ENCODE measurements at regions not wholly inside any gene's neighbourhood (a gene's known extent, or its start where the extent isn't known, plus 50 kb on each side); places are given as distances from the start of the nearest gene placed in this dataset.

DNA sequence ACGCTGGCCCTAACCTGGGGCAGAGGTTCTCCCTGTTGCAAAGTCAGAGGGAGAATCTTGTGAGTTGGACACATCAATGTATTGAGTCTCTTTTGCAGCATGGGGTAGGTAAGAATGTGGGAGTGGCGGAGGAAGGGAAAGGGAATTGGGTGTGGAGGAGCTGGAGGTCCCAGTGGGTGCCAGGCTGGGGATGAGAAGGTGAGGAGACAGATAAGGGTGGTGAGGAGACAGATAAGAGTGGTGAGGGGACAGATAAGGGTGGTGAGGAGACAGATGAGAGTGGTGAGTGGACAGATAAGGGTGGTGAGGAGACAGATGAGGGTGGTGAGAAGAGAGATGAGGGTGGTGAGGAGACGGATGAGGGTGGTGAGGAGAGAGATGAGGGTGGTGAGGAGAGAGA is 72.9 kb upstream of the SFSWAP start:
- CTCF ChIA-PET, result no interaction called here
- POLR2A ChIA-PET, result no interaction called here
- no peaks in the 10 kb centered on the region for H3K36me3 ChIP-seq (ENCODE audit: control insufficient read depth, insufficient read depth, low read length)
- no peak for TF ChIP-seq CTCF (IDR thresholded peaks at IDR 0.05; ENCODE audit: insufficient read depth, low read depth, low read length)
- H3K27me3 ChIP-seq (ENCODE audit: control insufficient read depth, insufficient read depth, low read length), result no peaks in the 10 kb centered on the region
- H3K4me3 ChIP-seq (ENCODE audit: low read depth, low read length), result no peak overlapping the region
- DNase-seq (ENCODE audit: low read depth), result no peak

DNA sequence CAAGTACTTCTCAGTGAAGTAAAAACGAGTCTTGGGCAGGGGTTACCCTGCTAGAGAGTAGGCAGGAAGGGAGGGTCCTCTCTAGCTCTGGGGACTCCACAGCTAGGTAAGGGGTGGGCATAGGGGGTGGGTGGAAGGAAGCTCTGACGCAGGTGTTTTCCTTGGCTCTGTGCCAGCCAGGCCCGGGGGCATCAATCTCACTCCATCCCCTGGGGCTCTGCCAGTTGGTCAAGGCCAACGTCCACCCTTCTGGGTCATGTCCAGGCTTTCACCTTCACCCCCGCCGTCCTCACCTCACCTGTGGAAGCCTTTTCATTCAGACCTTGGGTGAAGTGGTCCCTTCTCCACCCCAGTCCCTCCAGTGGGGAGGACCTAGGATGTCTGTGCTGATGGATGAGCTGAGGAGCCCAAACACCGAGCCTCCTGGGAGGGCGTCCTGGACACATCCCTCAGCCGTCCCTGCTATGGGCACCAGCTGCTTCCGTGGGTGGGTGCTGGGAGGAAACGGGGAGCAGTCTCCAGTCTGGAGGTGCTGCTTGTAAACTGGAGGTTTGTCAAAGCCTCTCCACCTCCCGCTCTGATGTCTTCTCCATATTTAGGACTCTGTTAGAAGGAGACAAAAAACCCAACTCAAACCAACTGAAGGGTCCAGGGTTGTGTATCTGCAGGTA is 71.5 kb upstream of the SFSWAP start:
- H3K4me3 ChIP-seq (ENCODE audit: low read depth, low read length), result no peak overlapping the region
- no peaks in the 10 kb centered on the region for H3K27me3 ChIP-seq (ENCODE audit: control insufficient read depth, insufficient read depth, low read length)
- DNase-seq (ENCODE audit: low read depth), result no peak
- ChIA-PET CTCF (no interaction called here), POLR2A (no interaction called here)
- no peaks in the 10 kb centered on the region for H3K36me3 ChIP-seq (ENCODE audit: control insufficient read depth, insufficient read depth, low read length)
- no peak for TF ChIP-seq CTCF (IDR thresholded peaks at IDR 0.05; ENCODE audit: insufficient read depth, low read depth, low read length)

GRCh38 chr12:131640525-131640924 is 70.4 kb upstream of the SFSWAP start:
- no peak for DNase-seq (ENCODE audit: low read depth)
- ChIA-PET CTCF (interaction anchor here (1.0 kb wide), 1 partner anchor 31 kb away, joined by 3 read pairs; no protein-coding TSS in a partner anchor), POLR2A (no interaction called here)

DNA sequence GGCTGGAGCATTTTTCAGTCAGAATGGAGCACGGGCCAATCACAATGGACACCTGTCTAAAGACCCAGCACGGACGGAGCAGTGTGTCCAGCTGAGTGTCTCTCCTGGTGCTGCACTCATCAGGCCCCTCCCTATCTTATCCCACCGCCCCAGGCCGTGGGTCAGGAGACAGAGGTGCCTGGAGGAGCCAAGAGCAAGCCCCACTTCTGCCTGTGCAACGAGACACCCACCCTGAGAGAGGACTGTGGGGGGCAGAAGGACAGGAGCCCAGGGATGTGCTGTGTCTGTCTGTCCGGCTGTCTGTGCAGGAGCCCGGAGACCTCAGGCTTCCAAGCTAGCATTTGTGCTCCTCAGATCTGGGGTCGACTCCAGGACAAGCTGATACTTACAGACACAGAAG is 69.6 kb upstream of the SFSWAP start:
- CTCF ChIA-PET, result no interaction called here
- no peak for DNase-seq (ENCODE audit: low read depth)
- Histone ChIP-seq H3K36me3 (ENCODE audit: control insufficient read depth, insufficient read depth, low read length) (no peaks in the 10 kb centered on the region), H3K4me3 (ENCODE audit: low read depth, low read length) (no peak overlapping the region), H3K27me3 (ENCODE audit: control insufficient read depth, insufficient read depth, low read length) (no peaks in the 10 kb centered on the region)
- no peak for TF ChIP-seq CTCF (IDR thresholded peaks at IDR 0.05; ENCODE audit: insufficient read depth, low read depth, low read length)
- POLR2A ChIA-PET, result no interaction called here

More at GRCh38 chr12:131640525-131640924, 70.4 kb upstream of the SFSWAP start:
- TF ChIP-seq CTCF (IDR thresholded peaks at IDR 0.05; ENCODE audit: insufficient read depth, low read depth, low read length), result no peak
- Histone ChIP-seq H3K27me3 (ENCODE audit: control insufficient read depth, insufficient read depth, low read length) (no peaks in the 10 kb centered on the region), H3K36me3 (ENCODE audit: control insufficient read depth, insufficient read depth, low read length) (no peaks in the 10 kb centered on the region), H3K4me3 (ENCODE audit: low read depth, low read length) (no peak overlapping the region)

DNA sequence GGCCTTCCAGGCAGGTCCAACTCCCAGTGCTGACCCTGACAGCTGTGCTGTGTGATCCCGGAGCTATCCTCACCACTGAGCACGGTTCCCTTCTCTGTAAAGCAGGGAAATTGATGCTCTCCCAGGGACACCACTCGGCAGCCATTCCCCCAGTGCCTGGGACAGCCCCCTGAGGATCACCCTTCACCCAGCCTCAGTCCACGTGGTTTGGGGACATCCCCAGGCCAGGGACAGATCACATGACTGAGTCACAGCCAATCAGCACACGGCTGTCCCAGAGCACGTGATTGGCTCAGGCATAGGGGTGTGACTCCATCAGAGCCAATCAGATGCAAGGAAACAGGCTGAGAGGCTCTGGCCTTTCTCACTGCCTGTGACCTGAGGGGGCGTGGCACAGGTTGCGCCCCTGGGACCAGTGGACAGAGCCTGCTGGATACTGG is 68.8 kb upstream of the SFSWAP start:
- Histone ChIP-seq H3K27me3 (ENCODE audit: control insufficient read depth, insufficient read depth, low read length) (no peaks in the 10 kb centered on the region), H3K4me3 (ENCODE audit: low read depth, low read length) (no peak overlapping the region), H3K36me3 (ENCODE audit: control insufficient read depth, insufficient read depth, low read length) (no peaks in the 10 kb centered on the region)
- ChIA-PET POLR2A (no interaction called here), CTCF (no interaction called here)
- no peak for DNase-seq (ENCODE audit: low read depth)
- no peak for TF ChIP-seq CTCF (IDR thresholded peaks at IDR 0.05; ENCODE audit: insufficient read depth, low read depth, low read length)
